ENCODE measurements at regions not wholly inside any gene's neighbourhood (a gene's known extent, or its start where the extent isn't known, plus 50 kb on each side); places are given as distances from the start of the nearest gene placed in this dataset.
A peak's percentile ranks its signal among the peaks of the same experiment; 100 is the strongest.

- intact Hi-C loops (cut with DNase I): loop anchor here (2.0 to 5.0 kb wide), 5 partner anchors 374 to 912 kb away; no protein-coding TSS in a partner anchor
- Histone ChIP-seq H3K9me3 (no peaks in the 10 kb centered on the region), H3K4me3 (no peak overlapping the region), H3K36me3 (no peaks in the 10 kb centered on the region), H3K27me3 (no peaks in the 10 kb centered on the region), H3K27ac (replicated peaks in 1 of 4) (no peak overlapping the region), H3K4me1 (peaks cover 0 to 5% (median 0%) of the 10 kb centered on the region in 4 donors)
- TF ChIP-seq CTCF (IDR thresholded peaks at IDR 0.05) (peak; percentile 79 to 85 (median 82)), POLR2AphosphoS5 (IDR thresholded peaks at IDR 0.05) (no peak)
- WGBS: under 1% methylated on average over 5 of the region's 5 CpGs
- peak; percentile 2 for DNase-seq (ENCODE audit: extremely low spot score)
These were observed 173.0 kb upstream of the DAPK1 start for GRCh38 chr9:87324613-87325194.

GRCh38 chr9:87327575-87328125, 170.0 kb upstream of the DAPK1 start:
- intact Hi-C loops (cut with DNase I): loop anchor here (5.0 kb wide), 1 partner anchor 915 kb away; no protein-coding TSS in a partner anchor
- 95% methylated on average over 3 of the region's 3 CpGs for WGBS
- TF ChIP-seq POLR2AphosphoS5 (IDR thresholded peaks at IDR 0.05): no peak
- no peak for TF ChIP-seq POLR2A (IDR thresholded peaks at IDR 0.05; ENCODE audit: low read depth)
- TF ChIP-seq CTCF (IDR thresholded peaks at IDR 0.05): no peak
- TF ChIP-seq EP300 (IDR thresholded peaks at IDR 0.05): no peak

GRCh38 chr9:87333802-87334201, 163.9 kb upstream of the DAPK1 start:
- H3K27me3 ChIP-seq: no peaks in the 10 kb centered on the region
- peaks cover 12 to 18% (median 17%) of the 10 kb centered on the region in 4 donors for H3K4me1 ChIP-seq
- DNase-seq (ENCODE audit: extremely low spot score): no peak
- TF ChIP-seq CTCF (IDR thresholded peaks at IDR 0.05): no peak
- peaks cover 0 to 19% (median 17%) of the 10 kb centered on the region in 4 donors for H3K9me3 ChIP-seq
- intact Hi-C loops (cut with DNase I): loop anchor here (10.0 kb wide), 1 partner anchor 481 kb away; no protein-coding TSS in a partner anchor
- 90% methylated on average over 6 of the region's 6 CpGs for WGBS
- no peak overlapping the region for H3K4me3 ChIP-seq
- no peaks in the 10 kb centered on the region for H3K36me3 ChIP-seq
- H3K27ac ChIP-seq (replicated peaks in 1 of 4): no peak overlapping the region

More at GRCh38 chr9:87327575-87328125, 170.0 kb upstream of the DAPK1 start:
- peaks cover 0 to 19% (median 17%) of the 10 kb centered on the region in 4 donors for H3K9me3 ChIP-seq
- no peak overlapping the region for H3K4me3 ChIP-seq
- DNase-seq (ENCODE audit: extremely low spot score): no peak
- H3K27ac ChIP-seq (replicated peaks in 1 of 4): no peak overlapping the region
- no peaks in the 10 kb centered on the region for H3K36me3 ChIP-seq
- no peaks in the 10 kb centered on the region for H3K27me3 ChIP-seq
- H3K4me1 ChIP-seq: peaks cover 0 to 5% (median 0%) of the 10 kb centered on the region in 4 donors

GRCh38 chr9:87334366-87334765, 163.3 kb upstream of the DAPK1 start:
- WGBS: 64% methylated on average over 3 of the region's 3 CpGs

More at GRCh38 chr9:87334366-87334765, 163.3 kb upstream of the DAPK1 start:
- TF ChIP-seq CTCF (IDR thresholded peaks at IDR 0.05) (no peak), POLR2AphosphoS5 (IDR thresholded peaks at IDR 0.05) (no peak), EP300 (IDR thresholded peaks at IDR 0.05) (no peak), POLR2A (IDR thresholded peaks at IDR 0.05; ENCODE audit: low read depth) (no peak)
- H3K9me3 ChIP-seq: peaks cover 0 to 19% (median 17%) of the 10 kb centered on the region in 4 donors
- no peak overlapping the region for H3K27ac ChIP-seq (replicated peaks in 1 of 4)
- no peaks in the 10 kb centered on the region for H3K36me3 ChIP-seq
- H3K4me3 ChIP-seq: no peak overlapping the region
- intact Hi-C loops (cut with DNase I): loop anchor here (10.0 kb wide), 1 partner anchor 480 kb away; no protein-coding TSS in a partner anchor
- no peaks in the 10 kb centered on the region for H3K27me3 ChIP-seq
- DNase-seq (ENCODE audit: extremely low spot score): no peak
- H3K4me1 ChIP-seq: peaks cover 12 to 18% (median 17%) of the 10 kb centered on the region in 4 donors

Measured in esophagus muscularis mucosa (tissue), 4 donors.